HG03196 (cell line): ENCODE measurements at regions not wholly inside any gene's neighbourhood (a gene's known extent, or its start where the extent isn't known, plus 50 kb on each side); places are given as distances from the start of the nearest gene placed in this dataset.

Experiments
- ATAC-seq: cut with Tn5 transposase; IDR thresholded peaks from one replicate; pipeline ENCODE4 v1.9.1; 2021; ENCODE audit not compliant: unreplicated experiment

DNA sequence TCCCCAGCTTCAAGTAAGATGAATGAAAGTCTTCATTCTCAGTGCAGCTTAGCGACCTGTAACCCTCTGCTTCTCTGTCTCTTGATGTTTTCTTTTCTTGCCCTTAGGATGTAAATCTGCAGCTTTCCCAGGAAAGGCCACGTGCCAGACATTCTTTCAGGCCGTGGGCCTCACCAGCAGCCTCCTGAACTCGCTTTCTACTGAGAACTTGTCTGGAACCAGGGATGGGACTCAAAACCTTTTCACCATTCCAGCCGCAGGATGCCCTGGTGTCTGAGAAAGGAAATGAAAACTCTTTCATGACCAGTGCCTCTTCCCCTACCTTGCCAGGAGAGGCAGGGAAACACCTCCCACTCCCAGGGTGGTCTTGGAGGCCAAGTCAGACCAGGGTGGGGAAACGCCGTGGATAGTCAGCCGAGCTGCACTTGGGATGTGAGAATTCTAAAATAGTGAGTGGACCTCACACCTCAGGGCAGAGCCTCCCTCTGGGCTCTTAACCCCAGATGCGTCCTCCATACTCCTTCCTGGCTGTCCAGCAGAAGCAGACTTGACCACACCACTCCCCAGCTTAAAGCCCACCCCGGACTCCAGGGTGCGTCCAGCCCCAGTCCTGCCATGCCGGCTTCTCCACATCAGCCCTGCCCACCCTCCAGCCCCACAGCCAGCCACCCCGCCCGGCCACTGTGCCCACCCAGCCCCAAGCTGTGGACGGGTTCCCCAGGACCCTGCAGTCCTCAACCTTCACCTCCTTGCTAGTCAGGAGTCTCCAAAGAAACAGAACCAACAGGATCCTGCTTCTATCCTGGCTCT, 115.5 kb downstream of the TWIST2 start:
- ATAC-seq = no peak

DNA sequence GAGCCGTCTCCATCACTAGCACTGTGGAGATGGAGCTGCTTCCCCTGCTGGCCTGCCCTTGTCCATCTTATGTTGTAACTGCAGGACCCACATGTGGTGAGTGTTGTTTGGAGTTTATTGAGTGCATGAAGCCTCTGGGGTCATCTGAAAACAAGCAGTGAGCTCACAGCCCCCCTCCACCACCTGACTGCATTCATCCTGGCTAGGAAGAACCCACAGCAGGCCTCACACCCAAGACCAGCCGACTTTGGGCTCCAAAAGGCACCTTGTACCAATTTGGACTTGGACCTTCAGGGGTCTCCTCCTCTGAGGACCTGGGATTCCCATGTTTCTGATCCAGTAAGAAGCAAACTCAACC, 116.1 kb downstream of the TWIST2 start:
- no peak for ATAC-seq

DNA sequence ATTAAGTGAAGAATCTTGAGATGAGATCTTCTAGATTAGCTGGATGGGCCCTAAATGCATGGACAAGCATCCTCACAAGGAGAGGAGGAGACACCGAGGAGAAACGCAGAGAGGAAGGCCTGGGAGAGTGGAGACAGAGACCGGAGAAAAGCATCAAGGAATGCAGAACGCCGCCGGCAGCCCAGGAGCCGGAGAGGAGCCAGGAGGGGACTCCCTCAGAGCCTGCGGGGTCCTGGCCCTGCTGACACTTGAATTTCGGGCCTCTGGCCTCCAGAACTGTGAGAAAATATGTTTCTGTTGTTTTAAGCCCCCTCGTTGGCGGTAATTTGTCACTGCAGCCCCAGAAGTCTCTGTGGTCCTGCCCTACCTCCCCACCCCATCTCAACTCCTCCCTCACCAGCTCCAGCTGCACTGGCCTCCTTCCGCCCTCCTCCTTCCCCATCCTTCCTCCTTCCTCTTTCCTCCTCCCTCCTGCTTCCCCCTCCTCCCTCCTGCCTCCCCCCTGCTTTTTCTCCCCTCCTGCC, 116.7 kb downstream of the TWIST2 start:
- ATAC-seq = no peak

DNA sequence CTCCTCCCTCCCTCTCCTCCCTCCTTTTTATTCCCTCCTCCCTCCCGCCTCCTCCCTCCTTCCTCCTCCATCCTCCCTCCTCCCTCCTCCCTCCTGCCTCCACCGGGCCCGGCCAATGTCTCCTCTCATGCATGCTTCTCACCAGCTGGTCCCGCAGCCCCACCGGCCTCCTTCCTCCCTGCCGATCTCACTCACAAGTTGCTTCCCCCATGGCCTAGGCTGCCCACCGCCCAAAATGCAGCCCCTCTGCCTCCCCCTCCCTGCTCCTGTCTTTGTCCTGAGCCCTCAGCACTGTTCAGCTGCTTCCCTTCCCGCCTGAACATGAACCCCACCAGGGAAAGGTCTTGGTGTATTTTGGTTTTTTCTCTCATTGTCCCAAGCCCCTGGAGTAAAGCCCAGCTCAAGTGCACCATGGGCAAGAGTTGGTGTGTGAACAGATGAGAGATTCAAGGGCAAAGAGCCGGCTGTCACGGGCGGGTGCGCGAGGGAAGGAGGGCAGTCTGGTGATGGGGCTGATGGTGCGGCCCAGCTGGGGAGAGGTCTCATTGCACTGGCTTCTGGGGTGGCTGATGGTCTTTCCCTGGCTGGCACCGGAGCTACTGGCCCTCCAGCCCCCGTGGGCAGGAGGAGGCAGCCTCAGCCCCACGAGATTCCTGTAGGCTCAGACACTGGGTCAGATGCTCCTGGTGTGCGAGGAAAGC, 117.6 kb downstream of the TWIST2 start:
- ATAC-seq = no peak

DNA sequence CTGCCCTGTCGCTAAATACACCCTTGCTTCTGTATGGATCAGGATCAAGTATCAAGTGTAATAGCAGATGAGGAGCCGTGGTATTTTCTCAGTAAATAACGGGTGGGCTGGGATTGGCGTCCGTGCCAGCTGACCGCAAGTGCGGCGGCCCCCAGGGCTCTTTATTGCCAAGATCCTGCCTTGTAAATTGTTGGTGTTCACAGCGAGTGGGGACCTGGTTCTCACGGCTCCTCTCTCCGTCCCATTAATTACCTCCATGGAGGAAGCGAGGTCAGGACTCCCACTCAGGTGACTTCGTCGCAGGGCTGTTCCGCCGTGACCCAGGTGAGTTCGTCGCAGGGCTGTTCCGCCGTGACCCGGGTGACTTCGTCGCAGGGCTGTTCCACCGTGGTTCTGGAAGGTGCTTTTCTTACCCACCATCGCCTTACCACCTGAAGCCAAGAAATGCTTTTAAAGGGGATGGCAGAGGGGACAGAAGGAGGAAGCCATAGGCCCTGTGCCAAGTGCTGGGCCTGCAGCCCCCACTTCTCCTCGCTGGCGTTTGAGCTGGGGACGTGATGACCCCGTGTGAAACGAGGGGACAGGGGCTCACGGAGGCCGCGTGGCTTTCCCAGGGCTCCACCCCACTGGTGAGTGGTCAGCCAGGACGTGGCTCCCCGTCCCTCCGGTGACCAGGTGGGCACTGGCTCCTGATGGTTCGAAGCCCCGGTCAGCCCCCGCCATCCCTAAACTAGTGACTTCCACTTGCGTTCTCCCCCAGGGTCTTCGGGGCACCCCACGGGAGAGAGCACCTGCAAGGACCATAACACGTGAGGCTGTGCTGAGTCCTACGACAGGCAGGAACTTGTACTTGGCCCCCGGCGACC, 118.4 kb downstream of the TWIST2 start:
- no peak for ATAC-seq

DNA sequence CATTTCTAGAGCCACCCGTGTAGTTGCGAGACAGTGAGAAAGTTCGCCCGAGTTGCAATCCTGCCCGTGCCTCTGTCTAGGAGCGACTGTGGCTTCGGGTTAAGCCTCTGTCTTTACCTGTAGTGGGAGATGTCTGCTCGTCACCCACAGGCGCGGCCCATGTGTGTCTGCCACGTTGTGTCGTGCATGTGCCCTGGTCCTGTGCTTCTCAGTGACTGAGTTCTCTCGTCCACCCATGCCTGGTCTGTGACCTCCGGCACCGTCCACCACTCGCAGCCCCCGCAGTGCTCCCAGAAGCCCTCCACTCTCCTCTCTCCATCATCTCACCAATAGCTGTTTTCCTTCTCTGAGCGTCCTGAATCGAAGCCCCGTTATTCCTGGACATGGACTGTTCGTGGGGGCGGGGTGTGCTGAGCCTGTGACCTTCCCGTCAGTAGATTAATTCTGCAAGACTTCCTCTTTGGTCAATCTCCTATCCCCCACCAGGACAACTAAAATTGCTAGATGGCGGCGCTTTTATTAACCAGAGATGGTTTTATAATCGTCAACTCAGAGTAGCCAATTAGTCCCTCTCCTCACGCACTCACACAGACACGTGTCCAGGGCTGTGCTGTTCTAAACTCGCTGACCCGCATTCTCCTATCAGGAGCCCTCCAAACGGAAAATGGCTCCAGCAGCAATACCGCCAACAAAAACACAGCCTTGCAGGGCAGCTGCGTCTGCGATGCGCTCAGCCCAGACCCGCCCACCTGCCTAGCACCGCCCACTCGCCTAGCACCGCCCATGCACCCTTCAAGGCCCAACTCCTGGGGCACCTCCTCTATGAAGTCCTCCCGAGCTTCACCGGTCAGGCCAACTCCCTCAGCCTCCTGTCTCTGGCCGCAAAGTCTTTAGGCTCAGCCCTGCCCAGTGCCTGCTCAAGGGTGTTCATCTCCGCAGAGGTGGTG, 119.4 kb downstream of the TWIST2 start:
- ATAC-seq = no peak

DNA sequence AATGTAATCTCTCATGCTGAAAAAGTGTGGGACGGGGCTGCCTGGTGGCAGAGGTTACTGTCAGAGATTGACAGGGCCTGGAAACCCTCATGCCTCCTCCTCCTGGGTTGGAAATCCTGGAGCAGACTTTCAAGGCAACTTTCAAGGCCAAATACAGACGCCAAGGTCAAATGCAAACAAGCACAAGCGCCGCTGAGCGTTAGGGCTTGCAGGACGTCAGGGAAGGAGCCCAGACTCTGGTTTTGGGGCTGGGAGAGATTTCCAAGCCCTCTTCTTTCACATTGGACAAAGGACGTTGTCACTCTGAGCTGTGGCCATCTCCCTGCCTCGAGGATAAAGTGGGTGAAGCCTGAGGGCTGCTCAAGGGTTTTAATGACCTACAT, 120.1 kb downstream of the TWIST2 start:
- ATAC-seq = no peak

DNA sequence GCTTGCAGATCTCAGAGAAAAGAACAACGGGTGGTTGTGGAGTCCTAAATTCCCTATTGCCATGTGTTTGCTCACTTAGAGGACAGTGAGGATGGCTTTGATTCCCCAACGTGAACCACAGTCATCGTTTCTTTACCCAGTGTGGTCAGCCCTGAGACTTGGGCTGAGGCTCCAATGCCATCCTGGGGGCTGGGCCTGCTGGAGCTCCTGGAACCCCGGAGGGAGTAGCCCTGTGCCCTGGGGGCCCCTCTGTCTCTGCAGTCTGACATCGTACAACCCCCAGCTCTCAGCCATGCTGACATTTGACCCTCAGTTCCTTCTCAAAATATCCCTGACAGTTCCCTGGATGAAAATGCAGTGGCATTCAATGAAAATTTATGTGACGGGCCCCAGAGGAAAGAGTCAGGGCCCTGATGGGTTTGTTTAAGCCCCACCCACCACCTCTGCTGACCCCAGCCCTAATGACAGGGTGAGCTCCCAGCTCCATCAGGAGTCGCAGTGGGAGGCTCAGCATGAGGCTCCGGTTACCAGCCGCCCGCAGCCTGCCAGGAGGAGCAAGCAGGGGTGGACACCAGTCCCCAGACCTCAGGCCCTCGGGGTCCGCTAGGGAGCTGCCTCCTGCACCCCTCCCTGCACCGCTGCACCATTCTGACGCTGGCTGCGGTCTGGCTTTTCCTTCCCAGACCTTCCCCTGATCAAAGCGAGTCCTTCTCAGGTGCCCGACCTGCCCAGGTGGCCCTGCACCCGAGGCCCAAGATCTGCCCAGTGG, 120.9 kb downstream of the TWIST2 start:
- no peak for ATAC-seq

DNA sequence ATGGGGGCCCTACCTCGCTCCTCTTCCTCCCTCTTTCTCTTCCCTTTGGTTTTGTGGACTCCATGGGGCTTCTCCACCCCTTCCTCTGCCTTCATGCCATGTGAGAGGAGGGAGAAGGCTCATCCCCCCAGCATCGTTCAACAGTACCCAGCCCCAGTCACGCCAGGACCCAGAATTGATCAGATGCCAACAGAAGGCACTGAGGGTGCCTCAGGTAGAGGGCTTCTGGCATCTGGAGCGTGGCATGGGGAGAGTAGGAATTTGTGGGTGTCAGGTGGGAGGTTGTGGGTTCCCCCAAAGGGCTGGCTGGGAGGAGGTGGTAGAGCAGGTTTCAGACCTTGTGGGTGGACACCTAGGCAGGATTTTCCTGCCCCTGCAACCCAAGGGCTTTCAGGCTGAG, 122.0 kb downstream of the TWIST2 start:
- ATAC-seq = no peak

DNA sequence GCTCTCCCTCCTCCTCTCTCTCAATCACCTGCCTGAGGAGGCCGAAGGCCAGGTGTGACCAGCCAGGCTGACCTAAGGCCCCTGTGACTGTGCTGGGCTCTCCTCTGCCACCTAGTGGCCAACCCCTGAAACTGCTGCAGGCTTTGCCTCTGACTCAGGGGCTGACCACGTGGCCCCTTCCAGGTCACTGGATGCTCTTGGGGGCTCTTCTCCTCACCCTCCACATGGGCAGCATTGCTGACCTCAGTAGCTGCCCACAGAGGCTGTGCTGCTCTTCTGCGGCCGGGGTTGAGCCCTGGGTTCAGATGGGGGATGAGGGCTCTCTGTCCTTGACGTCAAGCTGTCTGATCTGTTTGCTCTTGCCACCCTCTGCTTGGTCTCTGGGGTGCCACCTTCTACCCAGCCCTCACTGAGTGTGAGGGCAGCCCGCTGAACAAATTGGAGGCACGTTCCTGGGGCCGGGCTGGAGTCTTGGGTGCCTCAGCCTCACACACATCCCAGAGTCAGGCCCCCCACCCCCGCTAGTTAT, 122.7 kb downstream of the TWIST2 start:
- peak; percentile 81 for ATAC-seq

DNA sequence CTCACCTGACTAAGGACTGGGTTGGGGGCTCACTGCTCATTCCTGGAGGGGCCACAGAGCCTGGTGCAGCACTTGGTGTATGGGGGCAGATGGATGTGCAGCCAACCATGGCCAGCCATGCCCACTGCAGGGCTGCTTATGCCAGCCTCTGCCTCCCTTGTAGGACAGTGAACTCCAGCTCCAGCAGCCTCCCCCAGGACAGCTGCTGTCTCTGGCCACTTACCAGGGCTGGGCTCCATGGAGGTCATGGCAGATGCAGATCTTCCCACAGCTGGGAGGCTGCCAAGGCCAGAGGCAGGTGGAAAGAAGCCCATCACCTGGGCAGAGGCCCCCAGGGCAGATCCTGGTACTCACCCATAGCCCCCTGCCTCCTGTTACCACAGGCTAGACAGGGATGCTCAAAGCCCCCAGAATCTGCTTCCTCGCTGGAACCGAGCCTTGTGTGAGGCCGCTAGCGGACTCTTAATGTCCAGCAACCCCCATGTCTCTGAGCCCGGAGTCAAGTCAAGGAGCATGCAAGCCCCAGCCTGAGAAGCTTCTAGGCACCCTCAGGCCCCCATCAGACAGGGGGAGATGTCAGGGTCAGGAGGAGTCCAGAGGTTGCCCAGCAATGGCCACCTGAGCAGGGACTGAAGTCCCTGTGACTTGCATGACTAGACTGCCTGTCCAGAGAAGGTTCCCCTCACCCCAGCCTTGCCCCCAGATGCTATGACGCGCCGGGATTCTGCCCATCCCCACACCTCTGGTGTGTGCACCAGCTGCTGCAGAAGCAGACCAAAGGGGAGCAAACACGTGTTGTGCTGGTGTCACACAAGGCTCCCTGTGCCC, 123.6 kb downstream of the TWIST2 start:
- no peak for ATAC-seq

DNA sequence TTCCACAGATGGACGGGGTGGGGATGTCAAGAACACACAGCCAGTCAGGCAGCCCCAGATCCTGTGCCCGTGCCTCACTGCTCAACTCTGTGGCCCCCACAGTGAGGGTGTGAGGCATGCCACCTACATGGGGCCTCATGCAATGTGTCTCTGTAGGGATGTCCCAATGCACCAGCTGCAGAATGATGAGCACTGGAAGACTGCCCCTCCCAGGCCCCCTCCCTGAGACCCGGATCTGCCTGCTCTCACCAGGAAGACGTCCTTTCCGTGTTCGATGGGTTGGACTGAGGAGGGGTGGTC, 124.2 kb downstream of the TWIST2 start:
- ATAC-seq = no peak

DNA sequence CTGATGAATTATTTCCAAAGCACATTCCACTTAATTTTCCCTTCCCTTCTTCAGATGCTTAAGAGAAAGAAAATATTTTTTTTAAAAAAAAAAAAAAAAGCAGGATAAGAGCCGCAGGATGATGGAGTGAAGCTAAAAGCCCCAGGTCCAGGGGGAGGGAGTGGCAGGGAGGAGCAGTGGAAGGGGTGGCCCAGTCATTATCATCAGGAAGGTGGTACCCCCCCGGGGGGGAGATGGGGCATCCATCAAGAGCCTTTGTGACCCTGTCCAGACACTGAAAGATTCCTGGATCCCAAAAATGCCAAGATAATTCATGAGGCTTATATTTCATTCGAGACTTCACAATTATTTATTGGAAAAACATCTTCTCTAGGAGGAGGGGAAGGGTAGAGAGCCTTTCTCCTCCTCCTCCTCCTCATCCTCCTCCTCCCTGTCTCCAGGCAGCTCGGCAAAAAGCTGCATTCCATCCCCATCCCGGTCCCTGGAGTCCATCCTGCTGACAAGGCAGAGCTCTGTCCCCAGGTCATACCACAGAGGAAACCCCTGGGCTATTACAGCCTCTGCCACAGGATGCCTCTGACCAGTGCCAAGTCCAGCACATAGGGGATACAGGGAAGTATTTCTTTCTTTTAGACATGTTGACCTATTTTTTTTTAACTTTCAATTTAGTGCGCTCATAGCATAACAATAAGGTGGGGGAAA, 125.3 kb downstream of the TWIST2 start:
- no peak for ATAC-seq

DNA sequence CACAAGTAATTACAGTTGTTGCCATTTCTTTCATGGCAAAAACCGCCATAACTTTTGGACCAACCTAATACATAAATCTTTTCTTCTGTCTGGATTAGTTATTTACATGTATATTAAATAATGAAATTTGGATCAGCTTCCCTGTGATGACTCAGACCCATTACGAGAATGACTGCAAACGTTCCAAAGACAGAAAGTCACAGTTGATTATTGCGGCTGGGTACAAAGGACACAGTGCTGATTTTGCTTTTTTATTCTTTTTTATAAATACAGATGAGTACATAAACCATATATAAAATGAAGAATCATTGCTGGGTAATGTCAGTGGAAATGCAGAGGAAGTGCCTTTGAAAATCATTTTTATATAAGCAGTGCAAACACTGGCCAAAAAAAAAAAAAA, 126.2 kb downstream of the TWIST2 start:
- ATAC-seq = no peak

DNA sequence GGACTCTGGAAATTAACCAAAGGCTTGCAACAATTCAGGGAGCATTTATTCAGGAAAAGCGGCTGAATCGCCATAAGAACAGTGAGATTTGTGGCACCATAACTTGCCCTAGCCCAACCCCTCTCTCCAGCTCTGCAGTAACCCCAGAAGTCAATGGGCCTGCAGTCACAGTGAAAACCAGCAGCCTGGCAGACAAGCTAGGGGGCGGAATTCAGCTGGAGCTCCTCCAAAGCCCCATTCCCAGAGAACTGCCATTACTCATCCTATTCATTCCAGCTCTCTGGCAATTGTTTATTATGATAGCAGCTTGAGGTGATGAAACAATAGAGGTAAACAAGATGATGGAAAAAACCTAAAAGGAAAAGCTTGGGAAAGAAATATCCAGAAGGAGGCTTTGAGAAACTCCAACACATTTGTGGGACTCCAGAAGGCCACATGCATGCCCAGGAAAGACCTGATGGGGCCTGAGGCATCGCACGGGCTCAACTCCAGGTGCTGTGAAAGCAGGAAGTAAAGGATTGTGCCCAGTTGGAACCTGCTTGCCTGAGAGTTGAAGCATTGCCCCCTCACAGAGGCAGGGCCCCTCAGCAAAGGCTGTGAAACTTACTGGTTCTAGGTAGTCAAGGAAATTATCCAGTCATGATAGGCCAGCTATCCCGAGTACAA, 126.7 kb downstream of the TWIST2 start:
- ATAC-seq = no peak

DNA sequence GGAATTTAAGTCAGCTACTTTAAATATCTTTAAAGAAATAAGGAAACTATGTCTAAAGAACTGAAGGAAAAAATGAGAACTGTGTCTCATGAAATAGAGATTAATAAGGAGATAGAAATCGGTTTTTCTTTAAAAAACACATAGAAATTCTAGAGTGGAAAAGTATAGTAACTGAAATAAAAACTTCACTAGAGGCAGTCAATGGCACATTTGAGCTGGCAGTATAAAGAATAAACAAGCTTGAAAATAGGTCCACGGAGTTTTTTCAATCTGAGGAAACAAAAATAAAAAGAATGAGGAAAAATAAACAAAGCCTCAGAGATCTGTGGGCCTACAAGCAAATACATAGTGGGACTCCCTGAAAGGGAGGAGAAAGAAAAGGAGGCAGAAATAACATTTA, 127.5 kb downstream of the TWIST2 start:
- no peak for ATAC-seq

DNA sequence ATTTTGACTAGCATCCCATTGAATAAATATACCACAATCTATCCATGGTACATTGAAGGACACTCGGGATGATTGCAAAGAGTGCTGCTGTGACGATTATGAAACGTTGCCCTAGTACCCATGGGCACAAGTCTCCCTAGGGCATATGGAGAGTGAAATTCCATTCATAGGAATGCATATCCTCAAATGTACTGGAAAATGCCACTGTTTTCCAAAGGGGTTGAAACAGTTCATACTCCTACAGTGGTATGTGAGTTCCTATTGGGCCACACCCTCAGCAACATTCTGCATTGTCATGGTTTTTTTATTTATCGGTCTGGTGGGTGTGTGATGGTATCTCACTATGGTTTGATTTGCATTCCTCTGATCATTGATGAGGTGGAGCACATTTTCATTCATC, 130.6 kb downstream of the TWIST2 start:
- ATAC-seq = no peak

DNA sequence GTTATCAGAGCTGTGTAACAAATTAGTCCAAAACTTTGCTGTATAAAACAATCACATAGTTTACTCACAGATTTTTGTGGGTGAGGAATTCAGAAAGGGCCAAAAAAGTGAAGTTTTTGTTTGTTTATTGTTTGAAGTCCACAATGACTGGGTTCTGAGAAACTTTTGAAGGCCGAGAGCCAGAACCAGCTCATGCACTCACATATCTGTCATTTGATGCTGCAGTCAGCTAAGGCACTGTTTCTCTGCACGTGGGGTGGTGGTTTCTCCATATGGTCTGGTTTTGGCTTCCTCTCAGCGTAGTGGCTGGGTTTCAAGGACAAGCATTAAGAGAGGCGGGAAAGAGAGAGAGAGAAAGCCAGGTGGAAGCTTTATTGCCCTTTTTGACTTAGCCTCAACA, 131.8 kb downstream of the TWIST2 start:
- no peak for ATAC-seq
